HepG2 (cell line): ENCODE measurements at regions not wholly inside any gene's neighbourhood (a gene's known extent, or its start where the extent isn't known, plus 50 kb on each side); places are given as distances from the start of the nearest gene placed in this dataset.

ENCODE experiments used
- ATAC-seq: fragments of 200-7000 bp; cut with Tn5 transposase; 3 replicates; pipeline ENCODE4 v1.9.1; 2020; ENCODE audit warnings: mild to moderate bottlenecking, moderate library complexity
- BruUV-seq: library from RNA; stranded (reverse); fragments of 400-500 nt; replicated peaks from 2 replicates; lab custom pipeline; 2021; lab: Mats Ljungman, UMichigan
- CTCF ChIA-PET: fragments of 300-600 bp; formaldehyde crosslinking; extraction: SDS; loops from one replicate; lab custom pipeline; 2021; ENCODE audit warnings: low total read pairs, inconsistent platforms, low intra/inter-chr PET ratio; lab: Yijun Ruan, JAX
- POLR2A ChIA-PET: fragments of 350-600 bp; sonication (Branson Sonifier 250); formaldehyde crosslinking; loops from one replicate; lab custom pipeline; 2020; ENCODE audit warnings: antibody characterized with exemption, inconsistent platforms; lab: Yijun Ruan, JAX
- DNase-seq: peaks from one replicate; pipeline ENCODE4 v3.0.0-alpha.2; 2015; ENCODE audit warnings: low spot score
- FAIRE-seq: peaks from 3 replicates; lab custom pipeline; 2011; peaks lifted over from hg19 to GRCh38; lab: Jason Lieb, UNC
- H2AFZ ChIP-seq: one replicate; pipeline ENCODE4 v1.6.1; 2011; ENCODE audit warnings: low read length, inconsistent platforms
- H3K27ac ChIP-seq: fragments of 300-600 bp; 3 replicates; pipeline ENCODE4 v1.8.0; 2011; ENCODE audit warnings: mixed run types, mild to moderate bottlenecking, mixed read lengths, low read length, inconsistent platforms; ENCODE audit not compliant: insufficient read depth; ENCODE audit errors: extremely low read length
- H3K27me3 ChIP-seq, 2 experiments: fragments of 200-600 bp in 1 of 2; 2 replicates in 1 of 2; 3 replicates in 1 of 2; pipeline versions ENCODE4 v1.6.0 to v1.8.0; 2011; ENCODE audit warnings: low read length in 2 of 2, mild to moderate bottlenecking in 2 of 2, moderate library complexity in 2 of 2, inconsistent platforms in 1 of 2; ENCODE audit not compliant: insufficient read depth in 2 of 2, control insufficient read depth in 1 of 2
- H3K36me3 ChIP-seq, 2 experiments: fragments of 200-600 bp in 1 of 2; replicated peaks in 1 of 2; 2 replicates in 1 of 2; 3 replicates in 1 of 2; pipeline versions ENCODE4 v1.5.1 to v1.8.0; 2011; ENCODE audit warnings: low read length in 2 of 2, inconsistent platforms in 1 of 2; ENCODE audit not compliant: insufficient read depth in 2 of 2, control insufficient read depth in 1 of 2
- H3K4me1 ChIP-seq: 2 replicates; pipeline ENCODE4 v1.5.1; 2012; ENCODE audit warnings: low read length, inconsistent platforms; ENCODE audit not compliant: insufficient read depth
- H3K4me2 ChIP-seq: 2 replicates; pipeline ENCODE4 v1.6.0; 2011; ENCODE audit warnings: low read depth, low read length, inconsistent platforms
- H3K4me3 ChIP-seq, 3 experiments: fragments of 200-600 bp in 1 of 3; sonication (generic), shearing (Covaris generic) in 1 of 3; replicated peaks in 1 of 3; 2 replicates each; pipeline ENCODE4 v1.5.1; 2011 to 2016; ENCODE audit warnings: low read length in 3 of 3, inconsistent platforms in 2 of 3, low read depth in 2 of 3, mild to moderate bottlenecking in 2 of 3, control low read depth in 1 of 3, mixed read lengths in 1 of 3; ENCODE audit not compliant: insufficient read depth in 1 of 3
- H3K79me2 ChIP-seq: one replicate; pipeline ENCODE4 v1.6.1; 2011; ENCODE audit warnings: low read length, inconsistent platforms; ENCODE audit not compliant: insufficient read depth
- H3K9ac ChIP-seq: 2 replicates; pipeline ENCODE4 v1.6.0; 2011; ENCODE audit warnings: mild to moderate bottlenecking, low read depth, low read length, inconsistent platforms; ENCODE audit not compliant: insufficient read depth
- H3K9me3 ChIP-seq: 2 replicates; pipeline ENCODE4 v1.5.1; 2012; ENCODE audit warnings: mild to moderate bottlenecking, low read length
- H4K20me1 ChIP-seq: 2 replicates; pipeline ENCODE4 v1.6.0; 2011; ENCODE audit warnings: inconsistent platforms, mild to moderate bottlenecking, low read length, moderate library complexity; ENCODE audit not compliant: insufficient read depth
- AHR ChIP-seq: IDR thresholded peaks from 2 replicates; pipeline ENCODE4 v1.6.1; 2018; ENCODE audit warnings: missing genetic modification reagents, missing compliant biosample characterization
- ARHGAP35 ChIP-seq: sonication (generic); formaldehyde crosslinking; IDR thresholded peaks from 2 replicates; pipeline ENCODE4 v1.9.0; 2022; ENCODE audit warnings: mild to moderate bottlenecking, inconsistent platforms, moderate library complexity, missing genetic modification reagents, borderline replicate concordance
- CC2D1A ChIP-seq: sonication (generic); formaldehyde crosslinking; IDR thresholded peaks from 2 replicates; pipeline ENCODE4 v1.8.1; 2023; ENCODE audit warnings: mild to moderate bottlenecking, missing genetic modification reagents
- DPF2 ChIP-seq: sonication (generic); formaldehyde crosslinking; IDR thresholded peaks from 2 replicates; pipeline ENCODE4 v1.4.0; 2020; ENCODE audit warnings: mild to moderate bottlenecking, low read depth, missing genetic modification reagents, borderline replicate concordance
- ELK4 ChIP-seq: sonication (generic); formaldehyde crosslinking; IDR thresholded peaks from 2 replicates; pipeline ENCODE4 v1.9.0; 2021; ENCODE audit warnings: missing genetic modification reagents, borderline replicate concordance
- GABPB1 ChIP-seq: IDR thresholded peaks from 2 replicates; pipeline ENCODE4 v1.6.1; 2016; ENCODE audit warnings: mild to moderate bottlenecking, missing genetic modification reagents, moderate library complexity, missing compliant biosample characterization
- GATA4 ChIP-seq: sonication (generic); IDR thresholded peaks from 2 replicates; pipeline ENCODE4 v1.6.1; 2016; ENCODE audit warnings: antibody characterized with exemption, low read depth, borderline replicate concordance
- JUN ChIP-seq: sonication (generic); formaldehyde crosslinking; IDR thresholded peaks from 2 replicates; pipeline ENCODE4 v1.4.0; 2020; ENCODE audit warnings: mild to moderate bottlenecking, missing genetic modification reagents
- MXI1 ChIP-seq: IDR thresholded peaks from 3 replicates; pipeline ENCODE4 v1.6.1; 2012; ENCODE audit warnings: low read depth, low read length, inconsistent platforms, borderline replicate concordance
- REST ChIP-seq, 2 experiments: IDR thresholded peaks; 2 replicates each; pipeline ENCODE4 v1.6.1; 2011 to 2012; ENCODE audit warnings: low read length in 2 of 2, borderline replicate concordance in 1 of 2, low read depth in 1 of 2, mild to moderate bottlenecking in 1 of 2, moderate library complexity in 1 of 2
- ZC3H4 ChIP-seq: sonication (generic); formaldehyde crosslinking; IDR thresholded peaks from 2 replicates; pipeline ENCODE4 v1.4.0; 2020; ENCODE audit warnings: missing genetic modification reagents, borderline replicate concordance
- ZNF343 ChIP-seq: sonication (generic); formaldehyde crosslinking; IDR thresholded peaks from 2 replicates; pipeline ENCODE4 v1.4.0; 2020; ENCODE audit warnings: mild to moderate bottlenecking, missing genetic modification reagents
- ZNF747 ChIP-seq: sonication (generic); formaldehyde crosslinking; IDR thresholded peaks from 2 replicates; pipeline ENCODE4 v1.8.1; 2023; ENCODE audit warnings: missing genetic modification reagents, mild to moderate bottlenecking, borderline replicate concordance
- WGBS: methylation state at CpG from one replicate; pipeline ENCODE4 v1.1.6; 2017; ENCODE audit warnings: low lambda C conversion rate; 5-methylcytosine and 5-hydroxymethylcytosine counted together
- in situ Hi-C: cut with HindIII; loops from 2 replicates; pipeline ENCODE4 v1.10.0; 2017; ENCODE audit warnings: low pct_unique_long_range_greater_than_20kb; ENCODE audit not compliant: extremely low pct_ligation_motif_present
- intact Hi-C: fragments of 100-400 bp; cut with micrococcal nuclease; formaldehyde crosslinking; loops from one replicate; pipeline ENCODE4 v1.10.0; 2022; ENCODE audit not compliant: unreplicated experiment

- H3K9me3 ChIP-seq = no peaks in the 10 kb centered on the region
- H2AFZ ChIP-seq = no peak overlapping the region
- H3K27ac ChIP-seq = no peak overlapping the region
- ATAC-seq = no peak
- H3K9ac ChIP-seq = no peak overlapping the region
- no TSS peak for BruUV-seq
- DNase-seq = no peak
- no peak for FAIRE-seq
- no peaks in the 10 kb centered on the region for H3K4me1 ChIP-seq
- WGBS = 25% methylated on average over 2 of the region's 2 CpGs
- no peak overlapping the region for H3K4me2 ChIP-seq
- in situ Hi-C loops = no loop called here
- no peak overlapping the region for H3K4me3 ChIP-seq
- ChIA-PET POLR2A (no interaction called here), CTCF (no interaction called here)
- H3K27me3 ChIP-seq = no peaks in the 10 kb centered on the region
- H3K36me3 ChIP-seq = no peaks in the 10 kb centered on the region
- no peaks in the 10 kb centered on the region for H4K20me1 ChIP-seq
- H3K79me2 ChIP-seq = no peaks in the 10 kb centered on the region
- intact Hi-C loops = no loop called here
- TF ChIP-seq REST (IDR thresholded peaks at IDR 0.05; ENCODE audit: borderline replicate concordance in 1 of 2, low read depth in 1 of 2, low read length in 2 of 2) (no peak), AHR (CRISPR knock-in tag) (no peak), JUN (no peak), ARHGAP35 (CRISPR knock-in tag) (no peak), ZNF747 (CRISPR knock-in tag) (no peak), GATA4 (no peak), GABPB1 (CRISPR knock-in tag) (no peak), ELK4 (no peak), DPF2 (CRISPR knock-in tag) (no peak), ZNF343 (no peak), CC2D1A (CRISPR knock-in tag) (no peak), ZC3H4 (CRISPR knock-in tag) (no peak), MXI1 (no peak)
These were observed 420.3 kb downstream of the PDHA2 start for GRCh38 chr4:96260064-96260682.
